ENCODE measurements at regions not wholly inside any gene's neighbourhood (a gene's known extent, or its start where the extent isn't known, plus 50 kb on each side); places are given as distances from the start of the nearest gene placed in this dataset.

DNA sequence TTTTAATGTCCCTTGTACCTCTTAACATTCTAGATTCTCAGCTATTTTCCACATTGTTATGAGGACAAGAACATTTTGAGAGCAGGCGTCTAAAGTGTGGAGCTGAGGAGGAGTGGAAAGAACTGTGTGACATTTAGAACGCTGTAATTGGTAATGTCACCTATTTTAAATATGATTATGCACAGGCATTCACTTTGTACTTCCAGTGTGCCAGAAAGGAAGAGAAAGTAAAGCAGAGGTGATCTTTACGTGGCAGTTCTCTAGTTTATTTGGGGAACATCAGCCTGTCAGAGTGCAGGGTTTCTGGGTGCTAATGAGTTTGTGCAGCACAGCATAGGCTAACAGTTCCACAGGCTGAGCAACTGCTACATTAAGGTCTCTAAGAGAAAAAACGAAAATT is 498.4 kb upstream of the POM121L12 start:
- in situ Hi-C loops (cut with HindIII; ENCODE audit: low sequenced_read_pairs) = no loop called here
- DNase-seq (ENCODE audit: low spot score) = no peak

GRCh38 chr7:52525772-52526341 is 509.6 kb upstream of the POM121L12 start:
- in situ Hi-C loops (cut with HindIII; ENCODE audit: low sequenced_read_pairs) = no loop called here
- DNase-seq (ENCODE audit: low spot score) = no peak

DNA sequence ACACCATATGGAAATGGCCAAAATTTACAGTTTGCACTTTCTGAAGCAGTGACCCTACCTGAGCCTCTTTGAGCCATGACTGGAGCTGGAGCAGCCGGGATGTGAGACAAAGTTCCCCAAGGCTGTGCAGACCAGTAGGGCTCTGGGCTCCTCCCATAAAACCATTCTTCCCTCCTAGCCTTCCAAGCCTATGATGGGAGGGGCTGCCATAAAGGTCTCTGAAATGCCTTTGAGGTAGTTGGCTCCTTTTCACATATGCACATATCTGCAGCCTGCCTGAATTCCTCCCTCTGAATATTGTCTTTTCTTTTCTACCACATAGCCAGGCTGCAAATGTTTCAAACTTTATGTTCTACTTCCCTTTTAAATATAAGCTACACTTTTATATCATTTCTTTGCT is 516.6 kb upstream of the POM121L12 start:
- in situ Hi-C loops (cut with HindIII; ENCODE audit: low sequenced_read_pairs) = no loop called here
- no peak for DNase-seq (ENCODE audit: low spot score)

DNA sequence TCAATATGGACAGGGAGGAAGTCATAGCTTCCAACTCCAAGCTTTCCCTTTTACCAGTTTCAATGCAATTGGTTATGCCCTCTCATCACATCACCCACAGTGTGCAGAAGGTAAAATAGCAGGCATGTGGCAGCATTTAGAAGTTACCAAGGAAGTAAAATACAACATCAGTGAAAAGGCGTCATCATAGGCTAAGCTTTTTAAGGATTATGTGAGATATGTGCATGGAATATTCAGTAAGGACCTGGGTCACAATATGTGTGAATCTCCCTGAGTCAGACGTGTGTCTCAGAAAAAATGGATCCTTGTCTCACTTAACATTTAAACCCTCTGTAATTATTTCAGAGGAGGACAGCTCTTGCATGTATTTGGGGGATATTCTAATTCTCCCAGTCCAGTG is 522.8 kb upstream of the POM121L12 start:
- no peak for DNase-seq (ENCODE audit: low spot score)
- in situ Hi-C loops (cut with HindIII; ENCODE audit: low sequenced_read_pairs) = no loop called here

GRCh38 chr7:52507546-52508255 is 527.7 kb upstream of the POM121L12 start:
- in situ Hi-C loops (cut with HindIII; ENCODE audit: low sequenced_read_pairs) = no loop called here

GRCh38 chr7:52506325-52506724 is 529.1 kb upstream of the POM121L12 start:
- no peak for DNase-seq (ENCODE audit: low spot score)
- in situ Hi-C loops (cut with HindIII; ENCODE audit: low sequenced_read_pairs) = no loop called here

More at GRCh38 chr7:52507546-52508255, 527.7 kb upstream of the POM121L12 start:
- no peak for DNase-seq (ENCODE audit: low spot score)

- in situ Hi-C loops (cut with HindIII; ENCODE audit: low sequenced_read_pairs) = no loop called here
- DNase-seq (ENCODE audit: low spot score) = no peak
Measured at GRCh38 chr7:52504561-52504960, 530.9 kb upstream of the POM121L12 start.

DNA sequence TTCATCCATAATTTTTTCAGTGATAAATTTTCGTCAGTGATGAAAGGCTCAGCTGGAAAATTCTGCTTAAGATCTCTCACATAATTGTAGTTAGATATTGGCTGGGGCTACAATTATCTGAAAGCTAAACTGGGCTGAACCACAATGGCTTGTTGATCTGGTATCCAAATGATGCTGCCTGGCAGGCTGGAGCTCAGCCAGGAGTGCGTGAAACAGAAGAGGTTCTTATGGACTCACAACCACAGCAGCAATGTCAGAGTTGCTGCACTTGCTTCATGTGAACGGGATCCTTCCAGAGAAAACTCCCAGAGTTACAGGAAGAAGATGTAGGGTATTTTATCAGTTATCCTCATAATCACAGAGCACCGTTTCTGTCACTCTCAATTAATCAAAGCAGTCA is 533.2 kb upstream of the POM121L12 start:
- in situ Hi-C loops (cut with HindIII; ENCODE audit: low sequenced_read_pairs) = no loop called here
- DNase-seq (ENCODE audit: low spot score) = no peak

- in situ Hi-C loops (cut with HindIII; ENCODE audit: low sequenced_read_pairs) = no loop called here
- DNase-seq (ENCODE audit: low spot score) = no peak
Measured at GRCh38 chr7:52501696-52502095, 533.7 kb upstream of the POM121L12 start.

- DNase-seq (ENCODE audit: low spot score) = no peak
- in situ Hi-C loops (cut with HindIII; ENCODE audit: low sequenced_read_pairs) = no loop called here
Measured at GRCh38 chr7:52500841-52501240, 534.6 kb upstream of the POM121L12 start.

GRCh38 chr7:52498366-52498765 is 537.1 kb upstream of the POM121L12 start:
- in situ Hi-C loops (cut with HindIII; ENCODE audit: low sequenced_read_pairs) = no loop called here
- no peak for DNase-seq (ENCODE audit: low spot score)

DNA sequence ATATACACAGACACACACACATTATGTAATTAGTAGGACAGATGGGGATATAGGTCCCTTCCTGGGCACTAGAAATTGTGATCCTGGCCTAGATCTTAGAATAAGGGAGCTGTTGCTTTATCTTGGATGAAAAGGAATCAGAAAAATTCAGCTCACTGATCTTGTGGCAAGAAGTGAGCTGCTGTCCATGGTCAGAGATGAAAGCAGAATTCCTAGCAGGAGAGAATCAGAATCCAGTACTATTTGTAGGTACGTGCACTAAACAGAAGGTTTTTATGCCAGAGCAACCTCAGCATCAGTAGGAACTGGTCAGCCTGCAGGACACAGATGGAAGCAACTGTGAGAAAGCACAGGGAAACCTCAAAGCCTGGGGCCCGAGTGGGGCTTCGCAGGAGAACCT is 549.2 kb upstream of the POM121L12 start:
- in situ Hi-C loops (cut with HindIII; ENCODE audit: low sequenced_read_pairs) = no loop called here
- DNase-seq (ENCODE audit: low spot score) = no peak

GRCh38 chr7:52482076-52482475 is 553.4 kb upstream of the POM121L12 start:
- no peak for DNase-seq (ENCODE audit: low spot score)
- in situ Hi-C loops (cut with HindIII; ENCODE audit: low sequenced_read_pairs) = no loop called here

- no peak for DNase-seq (ENCODE audit: low spot score)
- in situ Hi-C loops (cut with HindIII; ENCODE audit: low sequenced_read_pairs) = no loop called here
Measured at GRCh38 chr7:52481571-52481970, 553.9 kb upstream of the POM121L12 start.

DNA sequence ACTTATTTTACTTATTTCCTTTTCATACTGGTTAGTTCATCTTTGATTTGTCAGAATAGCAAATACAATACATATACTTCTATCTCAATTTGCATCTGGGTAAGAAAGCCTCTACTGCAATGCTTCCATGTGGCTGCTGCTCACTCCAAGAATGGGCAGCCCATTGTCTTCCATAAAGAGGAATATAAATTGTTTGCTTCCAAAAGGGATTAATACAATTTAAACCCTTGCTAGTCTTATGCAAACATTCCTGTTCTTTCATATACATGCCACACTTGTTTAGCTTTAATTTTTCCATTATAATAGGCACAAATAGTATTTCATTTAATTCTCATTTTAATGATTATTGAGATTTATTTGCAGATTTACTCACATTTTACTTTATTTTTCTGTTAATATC is 555.4 kb upstream of the POM121L12 start:
- in situ Hi-C loops (cut with HindIII; ENCODE audit: low sequenced_read_pairs) = no loop called here
- DNase-seq (ENCODE audit: low spot score) = no peak

DNA sequence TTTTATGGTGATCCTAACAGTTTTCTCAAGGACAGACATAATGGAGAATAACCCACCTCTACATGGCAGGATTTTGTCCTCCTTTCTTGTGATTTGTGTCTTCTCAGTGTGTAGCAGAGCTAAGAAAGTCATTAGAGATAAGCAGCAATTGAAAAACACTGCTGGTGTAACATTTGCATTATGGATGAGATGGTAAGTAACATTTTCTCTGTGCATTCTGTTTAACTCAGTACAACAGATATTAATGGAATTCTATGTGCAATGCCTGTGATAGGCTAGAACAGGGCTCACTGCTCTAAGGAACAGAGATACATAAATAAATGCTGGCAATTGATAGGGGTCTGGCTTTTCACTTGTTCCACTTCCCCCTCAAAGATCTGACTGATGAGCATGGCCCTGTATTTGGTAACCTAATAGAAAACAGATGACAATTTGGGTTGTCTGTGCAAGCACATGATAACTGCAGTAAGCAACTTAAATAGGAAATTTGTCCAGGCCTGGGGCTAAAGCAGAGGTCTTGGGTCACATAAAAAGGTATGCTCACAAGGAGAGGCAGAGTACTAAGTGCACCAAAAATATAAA is 560.3 kb upstream of the POM121L12 start:
- no peak for DNase-seq (ENCODE audit: low spot score)
- in situ Hi-C loops (cut with HindIII; ENCODE audit: low sequenced_read_pairs) = no loop called here

GRCh38 chr7:52473756-52474155 is 561.7 kb upstream of the POM121L12 start:
- in situ Hi-C loops (cut with HindIII; ENCODE audit: low sequenced_read_pairs) = no loop called here
- DNase-seq (ENCODE audit: low spot score) = no peak

GRCh38 chr7:52472006-52472620 is 563.3 kb upstream of the POM121L12 start:
- DNase-seq (ENCODE audit: low spot score) = no peak
- in situ Hi-C loops (cut with HindIII; ENCODE audit: low sequenced_read_pairs) = no loop called here

DNA sequence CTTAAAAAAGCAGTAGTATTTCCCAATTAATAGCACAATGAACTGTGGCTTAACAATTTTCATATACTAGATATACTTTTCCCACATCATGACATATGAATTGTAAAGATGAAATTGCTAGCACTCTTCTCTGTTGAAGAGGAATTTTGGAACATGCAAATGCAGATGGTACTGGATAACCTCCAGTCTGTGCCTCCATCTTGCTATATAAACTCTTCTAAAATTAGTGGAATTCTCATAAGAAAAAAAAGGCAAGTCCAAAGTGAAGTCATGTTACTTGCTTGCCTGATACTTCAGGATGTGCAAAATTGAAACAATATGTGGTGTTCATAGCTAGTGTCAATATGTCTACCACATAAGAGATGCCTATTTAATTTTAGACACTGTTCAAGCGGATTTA is 570.2 kb upstream of the POM121L12 start:
- no peak for DNase-seq (ENCODE audit: low spot score)
- in situ Hi-C loops (cut with HindIII; ENCODE audit: low sequenced_read_pairs) = no loop called here

DNA sequence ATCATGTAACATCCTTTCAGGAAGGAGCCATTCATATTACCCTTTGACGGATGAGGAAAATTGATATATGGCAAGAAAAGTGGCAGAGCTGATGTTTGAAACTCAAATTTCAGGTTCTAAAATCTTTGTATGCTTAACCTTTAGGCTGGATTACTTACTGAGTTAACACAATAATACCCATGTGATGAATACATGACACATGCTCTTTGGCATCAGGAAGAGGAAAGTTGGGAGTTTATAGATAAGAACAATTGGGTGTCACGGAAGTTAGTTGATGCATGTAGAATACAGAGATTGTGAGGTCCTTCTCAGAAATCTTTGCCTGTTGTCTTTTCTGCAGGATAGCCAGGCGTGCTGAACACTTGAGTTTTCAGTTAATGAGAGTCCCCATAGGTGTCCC is 572.1 kb upstream of the POM121L12 start:
- in situ Hi-C loops (cut with HindIII; ENCODE audit: low sequenced_read_pairs) = no loop called here
- no peak for DNase-seq (ENCODE audit: low spot score)
